ENCODE measurements at regions not wholly inside any gene's neighbourhood (a gene's known extent, or its start where the extent isn't known, plus 50 kb on each side); places are given as distances from the start of the nearest gene placed in this dataset.

DNA sequence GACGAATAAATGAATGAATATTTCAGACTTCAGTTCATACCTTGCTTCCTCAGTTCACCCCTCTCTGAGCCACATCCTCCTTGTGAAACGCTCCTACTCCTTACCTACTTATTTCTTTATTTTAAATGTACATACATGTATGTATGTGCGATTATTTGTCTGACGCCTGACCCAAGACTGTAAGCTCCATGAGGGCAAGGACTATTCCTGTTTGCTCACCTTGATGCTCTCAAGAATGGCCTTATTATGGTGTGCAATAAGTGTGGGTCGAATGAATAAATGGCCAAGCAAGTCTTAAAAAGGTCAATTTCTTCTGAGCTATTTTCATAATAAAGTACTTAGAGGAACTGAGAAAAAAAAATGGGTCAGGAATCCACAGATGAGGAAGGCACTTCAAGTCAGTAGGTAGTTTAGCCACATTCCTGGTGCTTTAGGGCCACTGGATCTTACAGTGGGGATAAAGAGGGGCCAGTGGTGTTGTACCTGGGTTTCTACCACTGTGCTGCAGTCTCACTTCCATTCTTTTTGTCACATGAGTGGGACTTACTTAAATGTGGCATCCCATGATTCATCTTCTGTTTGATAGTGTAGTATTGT lies 74.7 kb downstream of the SDC1 start:
- POLR2A ChIA-PET: no interaction called here
- TF ChIP-seq, protein P1, sequence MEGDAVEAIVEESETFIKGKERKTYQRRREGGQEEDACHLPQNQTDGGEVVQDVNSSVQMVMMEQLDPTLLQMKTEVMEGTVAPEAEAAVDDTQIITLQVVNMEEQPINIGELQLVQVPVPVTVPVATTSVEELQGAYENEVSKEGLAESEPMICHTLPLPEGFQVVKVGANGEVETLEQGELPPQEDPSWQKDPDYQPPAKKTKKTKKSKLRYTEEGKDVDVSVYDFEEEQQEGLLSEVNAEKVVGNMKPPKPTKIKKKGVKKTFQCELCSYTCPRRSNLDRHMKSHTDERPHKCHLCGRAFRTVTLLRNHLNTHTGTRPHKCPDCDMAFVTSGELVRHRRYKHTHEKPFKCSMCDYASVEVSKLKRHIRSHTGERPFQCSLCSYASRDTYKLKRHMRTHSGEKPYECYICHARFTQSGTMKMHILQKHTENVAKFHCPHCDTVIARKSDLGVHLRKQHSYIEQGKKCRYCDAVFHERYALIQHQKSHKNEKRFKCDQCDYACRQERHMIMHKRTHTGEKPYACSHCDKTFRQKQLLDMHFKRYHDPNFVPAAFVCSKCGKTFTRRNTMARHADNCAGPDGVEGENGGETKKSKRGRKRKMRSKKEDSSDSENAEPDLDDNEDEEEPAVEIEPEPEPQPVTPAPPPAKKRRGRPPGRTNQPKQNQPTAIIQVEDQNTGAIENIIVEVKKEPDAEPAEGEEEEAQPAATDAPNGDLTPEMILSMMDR (IDR thresholded peaks at IDR 0.05; ENCODE audit: insufficient read depth, low read length, missing control alignments): no peak
- H3K4me3 ChIP-seq (ENCODE audit: low read depth, low read length): no peak overlapping the region
- CTCF ChIA-PET: interaction anchor here (3.1 kb wide), 1 partner anchor 15 kb away, joined by 19 read pairs; no protein-coding TSS in a partner anchor
- DNase-seq (ENCODE audit: low read depth, low spot score): no peak

DNA sequence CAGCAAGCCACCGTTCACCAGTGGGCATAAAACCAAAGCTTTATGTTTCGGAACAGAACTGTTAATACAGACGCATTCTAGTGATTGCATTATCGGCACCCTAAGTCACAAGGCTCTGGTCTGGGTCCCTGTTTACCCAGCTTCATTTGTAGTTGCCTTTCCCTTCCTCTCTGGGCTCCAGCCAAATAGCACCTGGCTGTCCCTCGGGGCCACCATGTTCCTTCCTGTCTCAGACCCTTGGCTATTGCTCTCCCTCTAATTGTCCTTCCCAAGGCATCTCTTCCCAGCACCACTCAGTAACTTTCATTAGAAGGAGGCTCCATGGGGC lies 75.3 kb downstream of the SDC1 start:
- ChIA-PET POLR2A (no interaction called here), CTCF (interaction anchor here (3.1 kb wide), 1 partner anchor 14 kb away, joined by 19 read pairs; no protein-coding TSS in a partner anchor)
- TF ChIP-seq, protein P1 (IDR thresholded peaks at IDR 0.05; ENCODE audit: insufficient read depth, low read length, missing control alignments): no peak
- H3K4me3 ChIP-seq (ENCODE audit: low read depth, low read length): no peak overlapping the region
- no peak for DNase-seq (ENCODE audit: low read depth, low spot score)

DNA sequence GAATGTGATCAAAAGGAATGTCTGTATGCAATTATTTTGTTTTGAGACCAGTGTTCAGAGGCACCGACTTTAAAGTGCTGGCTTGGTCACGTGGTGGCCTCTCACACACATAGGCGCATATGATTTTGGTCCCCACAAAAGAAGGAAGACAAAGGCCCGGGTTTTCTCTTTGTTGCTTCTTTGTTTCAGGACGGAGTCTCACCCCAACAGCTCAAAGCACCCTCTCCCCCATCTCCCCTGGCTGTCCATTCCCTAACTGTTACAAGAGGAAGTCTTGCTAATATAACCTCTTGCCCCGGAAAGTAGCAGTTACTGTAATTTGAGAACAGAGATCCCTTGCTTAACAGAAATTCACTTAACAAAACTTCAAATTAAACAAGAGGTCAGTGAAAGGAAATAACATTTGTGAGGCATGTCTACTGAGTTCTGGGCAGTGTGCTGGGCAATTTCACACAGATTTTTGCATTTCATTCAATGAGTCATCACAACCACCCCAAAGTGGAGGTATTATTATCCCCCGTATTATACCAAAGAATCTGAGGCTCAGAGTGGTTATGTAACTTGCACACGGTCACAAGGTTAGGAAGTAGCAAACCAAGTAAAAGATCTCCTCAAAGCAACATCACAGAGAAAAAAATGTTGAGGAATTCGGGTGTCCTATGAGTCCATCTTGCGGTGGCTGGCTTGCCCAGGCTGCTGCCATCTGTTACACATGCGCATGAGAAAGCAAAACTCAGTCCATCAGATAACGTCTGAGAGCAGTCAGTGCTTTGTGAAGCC lies 75.8 kb downstream of the SDC1 start:
- CTCF ChIA-PET: interaction anchor here (1.4 to 3.1 kb wide), 3 partner anchors 11 to 193 kb away, joined by 4 to 19 read pairs (median 9); no protein-coding TSS in a partner anchor
- POLR2A ChIA-PET: interaction anchor here (1.3 kb wide), 1 partner anchor 17 kb away, joined by 4 read pairs; no protein-coding TSS in a partner anchor
- TF ChIP-seq, protein P1 (IDR thresholded peaks at IDR 0.05; ENCODE audit: insufficient read depth, low read length, missing control alignments): peak; percentile 2
- H3K4me3 ChIP-seq (ENCODE audit: low read depth, low read length): peak overlapping the region; percentile 9; the same call in 1 of the 2 replicates
- DNase-seq (ENCODE audit: low read depth, low spot score): peak; percentile 88

DNA sequence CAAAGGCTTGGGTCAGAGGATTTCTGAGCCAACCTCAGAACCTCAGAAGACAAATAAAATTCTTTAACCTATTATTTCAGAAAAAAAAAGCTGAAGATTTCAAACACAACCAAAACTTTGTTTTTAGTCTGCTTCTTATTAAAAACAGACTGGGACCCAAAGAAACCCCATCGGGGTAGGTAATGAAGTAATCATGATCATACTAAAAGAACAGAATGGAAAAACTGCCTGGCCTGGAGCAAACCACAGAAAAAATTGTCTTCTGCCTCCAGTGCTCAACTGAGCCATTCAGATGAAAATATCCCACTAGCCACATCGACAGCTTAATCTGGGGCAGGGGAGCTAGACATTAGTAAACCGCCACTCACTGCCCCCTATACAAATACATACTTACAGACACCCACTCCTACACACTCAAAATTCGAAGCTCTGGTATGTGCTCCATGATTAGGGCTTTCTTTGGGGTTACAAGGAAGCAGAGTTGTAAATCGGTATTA lies 76.5 kb downstream of the SDC1 start:
- ChIA-PET POLR2A (interaction anchor here (1.3 kb wide), 1 partner anchor 18 kb away, joined by 4 read pairs; no protein-coding TSS in a partner anchor), CTCF (interaction anchor here (1.0 to 3.1 kb wide), 5 partner anchors 10 to 193 kb away, joined by 3 to 19 read pairs (median 4); no protein-coding TSS in a partner anchor)
- no peak for DNase-seq (ENCODE audit: low read depth, low spot score)
- no peak overlapping the region for H3K4me3 ChIP-seq (ENCODE audit: low read depth, low read length)
- TF ChIP-seq, protein P1 (IDR thresholded peaks at IDR 0.05; ENCODE audit: insufficient read depth, low read length, missing control alignments): no peak

DNA sequence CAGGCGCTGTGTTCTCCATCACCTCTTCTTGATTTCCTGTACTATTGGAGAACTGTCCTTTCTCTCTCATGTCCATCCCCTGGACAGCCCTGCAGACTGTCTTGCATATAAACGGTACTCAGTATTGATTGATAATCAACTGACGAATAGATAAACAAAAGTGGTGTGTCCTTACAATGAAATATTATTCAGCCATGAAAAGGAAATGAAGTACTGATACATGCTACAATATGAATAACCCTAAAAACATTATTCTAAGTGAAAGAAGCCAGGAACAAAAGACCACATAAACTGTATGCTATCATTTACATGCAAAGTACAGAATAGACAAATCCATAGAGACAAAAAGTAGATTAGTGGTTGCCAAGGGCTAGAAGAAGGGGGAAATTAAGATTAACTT lies 77.6 kb downstream of the SDC1 start:
- TF ChIP-seq, protein P1 (IDR thresholded peaks at IDR 0.05; ENCODE audit: insufficient read depth, low read length, missing control alignments): no peak
- no peak overlapping the region for H3K4me3 ChIP-seq (ENCODE audit: low read depth, low read length)
- DNase-seq (ENCODE audit: low read depth, low spot score): no peak
- POLR2A ChIA-PET: interaction anchor here (0.7 kb wide), 1 partner anchor 26 kb away, joined by 3 read pairs; no protein-coding TSS in a partner anchor
- CTCF ChIA-PET: interaction anchor here (1.0 to 1.4 kb wide), 3 partner anchors 36 to 79 kb away, joined by 3 to 6 read pairs (median 4); no protein-coding TSS in a partner anchor

DNA sequence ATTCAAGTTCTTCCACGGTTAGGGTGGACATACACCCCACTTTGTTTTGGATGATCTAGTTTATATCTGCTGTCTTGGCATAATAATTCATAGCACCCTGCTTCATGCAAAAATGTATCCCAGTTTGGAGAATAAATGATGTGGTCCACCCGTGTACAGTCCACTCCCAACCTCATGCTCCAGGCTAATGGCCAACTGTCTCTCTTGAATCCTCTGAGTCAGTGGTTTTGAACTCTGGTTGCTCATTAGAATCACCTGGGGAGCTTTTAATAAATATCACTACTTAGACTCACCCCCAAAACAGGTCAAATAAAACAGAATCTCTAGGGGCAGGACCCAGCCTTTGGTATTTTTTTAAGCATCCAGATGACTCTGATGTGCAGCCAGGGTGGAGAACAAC lies 78.5 kb downstream of the SDC1 start:
- TF ChIP-seq, protein P1 (IDR thresholded peaks at IDR 0.05; ENCODE audit: insufficient read depth, low read length, missing control alignments): no peak
- ChIA-PET POLR2A (no interaction called here), CTCF (interaction anchor here (1.3 to 3.2 kb wide), 3 partner anchors 11 to 80 kb away, joined by 4 to 14 read pairs (median 6); no protein-coding TSS in a partner anchor)
- H3K4me3 ChIP-seq (ENCODE audit: low read depth, low read length): no peak overlapping the region
- DNase-seq (ENCODE audit: low read depth, low spot score): no peak

Measured in AG04449 (cell line).